ENCODE measurements at regions not wholly inside any gene's neighbourhood (a gene's known extent, or its start where the extent isn't known, plus 50 kb on each side); places are given as distances from the start of the nearest gene placed in this dataset.
A peak's percentile ranks its signal among the peaks of the same experiment; 100 is the strongest.

DNA sequence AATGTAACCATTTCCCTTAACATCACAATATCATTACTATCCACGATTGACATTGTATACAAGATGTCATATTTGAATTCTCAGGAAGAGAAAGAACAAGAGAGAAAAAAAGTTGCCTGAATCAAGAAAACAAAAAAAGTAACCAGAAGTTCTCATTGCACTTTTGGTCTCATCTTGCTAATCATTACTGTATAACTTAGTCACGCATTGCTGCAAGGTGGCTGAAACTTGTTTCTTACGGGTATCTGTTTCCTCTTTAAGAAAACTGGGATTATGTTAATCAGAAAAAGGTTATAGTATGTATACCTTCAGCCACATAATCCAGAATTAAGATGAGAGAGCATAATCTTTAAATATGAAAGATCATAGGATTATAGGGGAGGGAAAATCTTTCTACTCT is 639.7 kb upstream of the SYT4 start:
- Histone ChIP-seq H3K27ac (ENCODE audit: insufficient read depth, low read length) (no peak overlapping the region), H3K9me3 (ENCODE audit: control insufficient read depth, insufficient read depth, low read depth, low read length) (no peaks in the 10 kb centered on the region), H3K36me3 (ENCODE audit: control insufficient read depth, insufficient read depth, low read length) (no peaks in the 10 kb centered on the region), H2AFZ (ENCODE audit: low read length) (no peak overlapping the region), H4K20me1 (ENCODE audit: control insufficient read depth, extremely low read depth, insufficient read depth, low read length) (no peaks in the 10 kb centered on the region), H3K4me2 (ENCODE audit: extremely low read depth, insufficient read depth, low read length) (no peak overlapping the region), H3K9ac (ENCODE audit: insufficient read depth, low read length) (no peak overlapping the region), H3K79me2 (ENCODE audit: control insufficient read depth, insufficient read depth, low read length) (no peaks in the 10 kb centered on the region), H3K4me1 (ENCODE audit: control insufficient read depth, extremely low read depth, insufficient read depth, low read length) (no peaks in the 10 kb centered on the region), H3K4me3 (replicated peaks in 1 of 4; ENCODE audit: control extremely low read depth in 1 of 4, insufficient read depth in 1 of 4, low read depth in 3 of 4, low read length in 4 of 4) (no peak overlapping the region), H3K27me3 (ENCODE audit: control insufficient read depth, insufficient read depth, low read length) (no peaks in the 10 kb centered on the region)
- TF ChIP-seq, protein P1, sequence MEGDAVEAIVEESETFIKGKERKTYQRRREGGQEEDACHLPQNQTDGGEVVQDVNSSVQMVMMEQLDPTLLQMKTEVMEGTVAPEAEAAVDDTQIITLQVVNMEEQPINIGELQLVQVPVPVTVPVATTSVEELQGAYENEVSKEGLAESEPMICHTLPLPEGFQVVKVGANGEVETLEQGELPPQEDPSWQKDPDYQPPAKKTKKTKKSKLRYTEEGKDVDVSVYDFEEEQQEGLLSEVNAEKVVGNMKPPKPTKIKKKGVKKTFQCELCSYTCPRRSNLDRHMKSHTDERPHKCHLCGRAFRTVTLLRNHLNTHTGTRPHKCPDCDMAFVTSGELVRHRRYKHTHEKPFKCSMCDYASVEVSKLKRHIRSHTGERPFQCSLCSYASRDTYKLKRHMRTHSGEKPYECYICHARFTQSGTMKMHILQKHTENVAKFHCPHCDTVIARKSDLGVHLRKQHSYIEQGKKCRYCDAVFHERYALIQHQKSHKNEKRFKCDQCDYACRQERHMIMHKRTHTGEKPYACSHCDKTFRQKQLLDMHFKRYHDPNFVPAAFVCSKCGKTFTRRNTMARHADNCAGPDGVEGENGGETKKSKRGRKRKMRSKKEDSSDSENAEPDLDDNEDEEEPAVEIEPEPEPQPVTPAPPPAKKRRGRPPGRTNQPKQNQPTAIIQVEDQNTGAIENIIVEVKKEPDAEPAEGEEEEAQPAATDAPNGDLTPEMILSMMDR (conservative IDR thresholded peaks at IDR 0.05 in 1 of 2, IDR thresholded peaks at IDR 0.05 in 1 of 2; ENCODE audit: low read depth in 1 of 2, low read length in 2 of 2) = no peak
- TF ChIP-seq EZH2 (IDR thresholded peaks at IDR 0.05; ENCODE audit: low read length, missing control alignments) = no peak
- DNase-seq (ENCODE audit: low read depth in 2 of 2) = no peak

DNA sequence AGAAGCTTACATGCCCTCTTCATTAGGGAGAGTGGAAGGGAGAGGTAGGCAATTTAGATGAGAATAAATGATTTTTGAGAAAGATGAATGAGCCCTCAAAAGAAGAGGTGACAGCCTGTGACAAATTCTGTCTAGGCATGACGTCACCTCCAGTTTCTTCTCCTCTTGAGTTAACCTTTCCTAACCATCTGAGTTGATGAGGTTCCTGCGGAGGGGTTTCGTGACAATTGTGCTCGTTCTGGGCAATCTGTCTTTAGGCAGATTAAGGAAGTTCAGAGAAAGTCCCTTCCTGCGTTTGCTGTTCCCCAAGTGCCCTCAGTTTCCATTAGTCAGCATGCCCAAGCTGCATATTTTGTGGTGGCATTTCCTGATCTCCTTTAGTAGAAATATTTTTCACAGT is 640.2 kb upstream of the SYT4 start:
- Histone ChIP-seq H3K36me3 (ENCODE audit: control insufficient read depth, insufficient read depth, low read length) (no peaks in the 10 kb centered on the region), H3K9me3 (ENCODE audit: control insufficient read depth, insufficient read depth, low read depth, low read length) (no peaks in the 10 kb centered on the region), H3K27ac (ENCODE audit: insufficient read depth, low read length) (no peak overlapping the region), H3K4me1 (ENCODE audit: control insufficient read depth, extremely low read depth, insufficient read depth, low read length) (no peaks in the 10 kb centered on the region), H3K79me2 (ENCODE audit: control insufficient read depth, insufficient read depth, low read length) (no peaks in the 10 kb centered on the region), H2AFZ (ENCODE audit: low read length) (no peak overlapping the region), H3K9ac (ENCODE audit: insufficient read depth, low read length) (no peak overlapping the region), H4K20me1 (ENCODE audit: control insufficient read depth, extremely low read depth, insufficient read depth, low read length) (no peaks in the 10 kb centered on the region), H3K27me3 (ENCODE audit: control insufficient read depth, insufficient read depth, low read length) (no peaks in the 10 kb centered on the region), H3K4me3 (replicated peaks in 1 of 4; ENCODE audit: control extremely low read depth in 1 of 4, insufficient read depth in 1 of 4, low read depth in 3 of 4, low read length in 4 of 4) (no peak overlapping the region), H3K4me2 (ENCODE audit: extremely low read depth, insufficient read depth, low read length) (no peak overlapping the region)
- TF ChIP-seq EZH2 (IDR thresholded peaks at IDR 0.05; ENCODE audit: low read length, missing control alignments) = no peak
- TF ChIP-seq, protein P1 (conservative IDR thresholded peaks at IDR 0.05 in 1 of 2, IDR thresholded peaks at IDR 0.05 in 1 of 2; ENCODE audit: low read depth in 1 of 2, low read length in 2 of 2) = no peak
- DNase-seq (ENCODE audit: low read depth in 2 of 2) = no peak

DNA sequence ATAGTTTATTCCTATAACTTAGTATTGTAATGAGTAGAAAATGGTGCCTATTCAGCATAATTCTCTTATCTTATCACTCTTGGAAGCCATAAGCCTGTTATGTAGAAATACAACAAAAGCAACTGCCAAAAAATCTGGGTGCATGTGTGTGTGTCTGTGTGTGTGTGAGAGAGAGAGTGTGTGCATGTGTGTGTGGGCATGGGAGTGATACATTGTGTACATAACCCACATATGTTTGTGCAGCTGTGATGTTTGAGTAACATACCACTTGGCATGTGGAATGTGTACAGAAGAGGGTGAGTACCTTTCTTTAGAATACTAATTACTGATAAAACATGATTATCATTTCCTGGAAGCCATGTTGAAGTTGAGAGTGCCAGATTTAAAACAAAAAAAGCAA is 642.3 kb upstream of the SYT4 start:
- H3K4me2 ChIP-seq (ENCODE audit: extremely low read depth, insufficient read depth, low read length) = no peak overlapping the region
- H3K27ac ChIP-seq (ENCODE audit: insufficient read depth, low read length) = no peak overlapping the region

More for the DNA sequence above, 642.3 kb upstream of the SYT4 start:
- no peaks in the 10 kb centered on the region for H4K20me1 ChIP-seq (ENCODE audit: control insufficient read depth, extremely low read depth, insufficient read depth, low read length)
- no peak overlapping the region for H3K9ac ChIP-seq (ENCODE audit: insufficient read depth, low read length)
- no peaks in the 10 kb centered on the region for H3K4me1 ChIP-seq (ENCODE audit: control insufficient read depth, extremely low read depth, insufficient read depth, low read length)
- no peaks in the 10 kb centered on the region for H3K36me3 ChIP-seq (ENCODE audit: control insufficient read depth, insufficient read depth, low read length)
- TF ChIP-seq, protein P1 (conservative IDR thresholded peaks at IDR 0.05 in 1 of 2, IDR thresholded peaks at IDR 0.05 in 1 of 2; ENCODE audit: low read depth in 1 of 2, low read length in 2 of 2) = no peak
- TF ChIP-seq EZH2 (IDR thresholded peaks at IDR 0.05; ENCODE audit: low read length, missing control alignments) = no peak
- no peak overlapping the region for H3K4me3 ChIP-seq (replicated peaks in 1 of 4; ENCODE audit: control extremely low read depth in 1 of 4, insufficient read depth in 1 of 4, low read depth in 3 of 4, low read length in 4 of 4)
- H3K27me3 ChIP-seq (ENCODE audit: control insufficient read depth, insufficient read depth, low read length) = no peaks in the 10 kb centered on the region
- no peaks in the 10 kb centered on the region for H3K79me2 ChIP-seq (ENCODE audit: control insufficient read depth, insufficient read depth, low read length)
- peak; percentile 19 to 62 for DNase-seq (ENCODE audit: low read depth in 2 of 2)
- no peak overlapping the region for H2AFZ ChIP-seq (ENCODE audit: low read length)
- H3K9me3 ChIP-seq (ENCODE audit: control insufficient read depth, insufficient read depth, low read depth, low read length) = no peaks in the 10 kb centered on the region
